ENCODE measurements at regions not wholly inside any gene's neighbourhood (a gene's known extent, or its start where the extent isn't known, plus 50 kb on each side); places are given as distances from the start of the nearest gene placed in this dataset.

DNA sequence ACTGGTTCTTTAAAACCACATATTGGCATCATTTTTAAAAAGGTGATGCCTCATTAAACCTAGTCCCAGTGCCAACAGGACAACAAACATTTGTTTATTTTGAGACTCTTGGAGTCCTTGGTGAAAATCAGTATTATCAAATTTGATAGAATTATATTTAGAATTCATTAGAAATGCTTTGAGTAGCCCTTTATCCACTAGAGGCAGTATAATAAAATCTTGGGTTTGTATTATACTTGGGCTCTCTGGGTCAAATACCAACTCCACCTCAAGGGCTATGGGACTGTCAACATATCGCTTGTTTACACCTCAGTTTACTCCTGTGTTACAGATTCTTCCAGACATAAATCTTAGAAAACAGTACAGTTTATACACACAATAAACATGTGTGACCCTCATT lies 335.7 kb upstream of the FSTL5 start:
- Mint-ChIP-seq H3K36me3 (ENCODE audit: low read depth) (no peaks in the 10 kb centered on the region), H3K27ac (no peak overlapping the region), H3K4me1 (peaks cover 2% of the 10 kb centered on the region), H3K4me3 (no peak overlapping the region), H3K9me3 (no peaks in the 10 kb centered on the region), H3K27me3 (ENCODE audit: insufficient read depth) (no peaks in the 10 kb centered on the region)
- Histone ChIP-seq H3K36me3 (ENCODE audit: control insufficient read depth, insufficient read depth, low read length) (no peaks in the 10 kb centered on the region), H3K27ac (ENCODE audit: low read depth, low read length) (no peak overlapping the region), H3K9ac (ENCODE audit: extremely low read depth, low read length, poor library complexity, severe bottlenecking) (no peak overlapping the region), H3K4me3 (ENCODE audit: low read length) (no peak overlapping the region), H3K27me3 (ENCODE audit: control insufficient read depth, insufficient read depth, low read length, poor library complexity, severe bottlenecking) (no peaks in the 10 kb centered on the region), H3K4me1 (ENCODE audit: control insufficient read depth, insufficient read depth, low read length) (no peaks in the 10 kb centered on the region), H3K9me3 (ENCODE audit: control insufficient read depth, low read length) (no peaks in the 10 kb centered on the region)
- TF ChIP-seq, protein P1, sequence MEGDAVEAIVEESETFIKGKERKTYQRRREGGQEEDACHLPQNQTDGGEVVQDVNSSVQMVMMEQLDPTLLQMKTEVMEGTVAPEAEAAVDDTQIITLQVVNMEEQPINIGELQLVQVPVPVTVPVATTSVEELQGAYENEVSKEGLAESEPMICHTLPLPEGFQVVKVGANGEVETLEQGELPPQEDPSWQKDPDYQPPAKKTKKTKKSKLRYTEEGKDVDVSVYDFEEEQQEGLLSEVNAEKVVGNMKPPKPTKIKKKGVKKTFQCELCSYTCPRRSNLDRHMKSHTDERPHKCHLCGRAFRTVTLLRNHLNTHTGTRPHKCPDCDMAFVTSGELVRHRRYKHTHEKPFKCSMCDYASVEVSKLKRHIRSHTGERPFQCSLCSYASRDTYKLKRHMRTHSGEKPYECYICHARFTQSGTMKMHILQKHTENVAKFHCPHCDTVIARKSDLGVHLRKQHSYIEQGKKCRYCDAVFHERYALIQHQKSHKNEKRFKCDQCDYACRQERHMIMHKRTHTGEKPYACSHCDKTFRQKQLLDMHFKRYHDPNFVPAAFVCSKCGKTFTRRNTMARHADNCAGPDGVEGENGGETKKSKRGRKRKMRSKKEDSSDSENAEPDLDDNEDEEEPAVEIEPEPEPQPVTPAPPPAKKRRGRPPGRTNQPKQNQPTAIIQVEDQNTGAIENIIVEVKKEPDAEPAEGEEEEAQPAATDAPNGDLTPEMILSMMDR (conservative IDR thresholded peaks at IDR 0.05), result peak; percentile 65
- DNase-seq, result no peak
- 86 to 92% methylated on average over 1 of the region's 1 CpG for WGBS, 2 experiments (ENCODE audit: insufficient coverage in 1 of 2, insufficient read length in 1 of 2)

DNA sequence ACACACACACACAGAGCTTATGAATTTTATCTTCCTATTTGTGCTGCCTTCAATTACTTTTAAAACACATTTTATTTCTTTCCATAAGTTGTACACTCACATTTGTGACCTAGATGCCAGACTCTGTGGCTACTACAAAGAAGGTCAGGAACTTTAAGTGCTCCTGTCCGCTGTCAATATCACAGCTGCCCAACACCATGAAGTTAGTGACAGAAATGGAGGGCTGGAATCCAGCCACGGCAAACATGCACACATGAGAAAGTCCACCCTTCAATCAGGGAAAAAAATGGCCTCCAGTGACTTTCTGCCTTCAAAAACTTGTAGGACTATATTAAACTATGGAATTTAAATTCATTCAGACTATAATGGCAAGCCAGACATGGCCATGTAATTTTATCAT lies 334.4 kb upstream of the FSTL5 start:
- H3K4me1 ChIP-seq (ENCODE audit: control insufficient read depth, insufficient read depth, low read length), result no peaks in the 10 kb centered on the region
- Mint-ChIP-seq H3K4me1 (peaks cover 2% of the 10 kb centered on the region), H3K27ac (no peak overlapping the region), H3K9me3 (peaks cover 8% of the 10 kb centered on the region), H3K36me3 (ENCODE audit: low read depth) (no peaks in the 10 kb centered on the region), H3K27me3 (ENCODE audit: insufficient read depth) (no peaks in the 10 kb centered on the region), H3K4me3 (no peak overlapping the region)
- no peaks in the 10 kb centered on the region for H3K27me3 ChIP-seq (ENCODE audit: control insufficient read depth, insufficient read depth, low read length, poor library complexity, severe bottlenecking)
- 91 to 100% methylated on average over 1 to 2 of the region's 2 CpGs for WGBS, 2 experiments (ENCODE audit: insufficient coverage in 1 of 2, insufficient read length in 1 of 2)
- no peak overlapping the region for H3K9ac ChIP-seq (ENCODE audit: extremely low read depth, low read length, poor library complexity, severe bottlenecking)
- no peak overlapping the region for H3K27ac ChIP-seq (ENCODE audit: low read depth, low read length)
- no peak for DNase-seq
- TF ChIP-seq, protein P1 (conservative IDR thresholded peaks at IDR 0.05), result no peak
- no peaks in the 10 kb centered on the region for H3K9me3 ChIP-seq (ENCODE audit: control insufficient read depth, low read length)
- no peaks in the 10 kb centered on the region for H3K36me3 ChIP-seq (ENCODE audit: control insufficient read depth, insufficient read depth, low read length)
- no peak overlapping the region for H3K4me3 ChIP-seq (ENCODE audit: low read length)

DNA sequence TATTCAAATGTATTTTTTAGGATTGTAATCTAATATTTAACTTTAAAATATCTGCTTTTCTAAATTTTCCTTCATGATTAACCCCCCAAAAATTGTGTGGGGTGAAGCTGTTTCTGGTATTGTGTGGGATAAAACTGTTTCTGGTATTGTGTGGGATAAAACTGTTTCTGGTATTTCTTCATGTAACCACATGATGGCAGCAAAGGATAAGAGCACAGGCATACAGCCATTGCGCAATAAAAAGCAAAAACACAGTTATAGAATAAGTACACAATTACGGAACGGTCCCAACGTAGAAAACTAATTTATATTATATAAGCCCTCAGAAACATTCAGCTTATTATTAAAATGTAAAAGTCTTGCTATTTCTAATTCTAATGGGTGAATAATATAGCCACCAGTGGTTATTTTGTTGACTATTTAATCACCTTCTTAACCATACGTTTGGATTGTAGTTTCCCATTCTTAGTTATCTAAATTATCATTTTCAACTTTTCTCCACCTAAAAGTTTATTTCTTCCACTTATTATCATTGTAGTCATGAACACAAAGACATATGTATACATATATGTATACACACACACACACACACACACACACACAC lies 333.9 kb upstream of the FSTL5 start:
- Histone ChIP-seq H3K36me3 (ENCODE audit: control insufficient read depth, insufficient read depth, low read length) (no peaks in the 10 kb centered on the region), H3K4me1 (ENCODE audit: control insufficient read depth, insufficient read depth, low read length) (no peaks in the 10 kb centered on the region), H3K9me3 (ENCODE audit: control insufficient read depth, low read length) (peaks cover 1% of the 10 kb centered on the region), H3K9ac (ENCODE audit: extremely low read depth, low read length, poor library complexity, severe bottlenecking) (no peak overlapping the region), H3K27ac (ENCODE audit: low read depth, low read length) (no peak overlapping the region), H3K27me3 (ENCODE audit: control insufficient read depth, insufficient read depth, low read length, poor library complexity, severe bottlenecking) (no peaks in the 10 kb centered on the region), H3K4me3 (ENCODE audit: low read length) (no peak overlapping the region)
- peaks cover 1% of the 10 kb centered on the region for H3K36me3 Mint-ChIP-seq (ENCODE audit: low read depth)
- TF ChIP-seq, protein P1 (conservative IDR thresholded peaks at IDR 0.05), result peak; percentile 92
- DNase-seq, result no peak
- WGBS, 2 experiments (ENCODE audit: insufficient coverage in 1 of 2, insufficient read length in 1 of 2), result 38% methylated on average over 4 of the region's 5 CpGs; no CpG with 5 or more reads in 1 of the 2 experiments
- peaks cover 10% of the 10 kb centered on the region for H3K9me3 Mint-ChIP-seq
- no peaks in the 10 kb centered on the region for H3K27me3 Mint-ChIP-seq (ENCODE audit: insufficient read depth)
- H3K4me3 Mint-ChIP-seq, result no peak overlapping the region
- H3K4me1 Mint-ChIP-seq, result peaks cover 2% of the 10 kb centered on the region
- no peak overlapping the region for H3K27ac Mint-ChIP-seq

Measured in endodermal cell (in vitro differentiated cells).